HL-60 (cell line): ENCODE measurements at regions not wholly inside any gene's neighbourhood (a gene's known extent, or its start where the extent isn't known, plus 50 kb on each side); places are given as distances from the start of the nearest gene placed in this dataset.

Source experiments
- DNase-seq, 2 experiments: peaks; one replicate each; pipeline ENCODE4 v3.0.0-alpha.2; 2010 to 2020; ENCODE audit warnings: low read depth in 1 of 2, low spot score in 1 of 2
- H3K27ac ChIP-seq: fragments of 250-450 bp; sonication (Bioruptor Pico); replicated peaks from 2 replicates; pipeline ENCODE4 v1.5.1; 2020; ENCODE audit warnings: mild to moderate bottlenecking, moderate library complexity
- H3K27me3 ChIP-seq: fragments of 250-450 bp; sonication (Bioruptor Pico); 2 replicates; pipeline ENCODE4 v1.5.1; 2021; ENCODE audit warnings: mild to moderate bottlenecking, moderate library complexity; ENCODE audit not compliant: insufficient read depth, poor library complexity, severe bottlenecking
- H3K4me3 ChIP-seq: replicated peaks from 2 replicates; pipeline ENCODE4 v1.5.1; 2011; ENCODE audit warnings: mild to moderate bottlenecking, control low read depth, low read length; ENCODE audit not compliant: insufficient read depth
- CTCF ChIP-seq: IDR thresholded peaks from one replicate; pipeline ENCODE4 v1.5.1; 2011; ENCODE audit warnings: low read length, control low read depth, inconsistent platforms; ENCODE audit not compliant: insufficient read depth
- GABPA ChIP-seq: IDR thresholded peaks from 2 replicates; pipeline ENCODE4 v1.6.1; 2012; ENCODE audit warnings: low read depth
- POLR2AphosphoS5 ChIP-seq: IDR thresholded peaks from 2 replicates; pipeline ENCODE4 v1.6.1; 2012; ENCODE audit warnings: low read depth
- REST ChIP-seq: IDR thresholded peaks from 2 replicates; pipeline ENCODE4 v1.6.1; 2012; ENCODE audit warnings: low read depth; ENCODE audit not compliant: insufficient replicate concordance
- SPI1 ChIP-seq: IDR thresholded peaks from 2 replicates; pipeline ENCODE4 v1.6.1; 2012; ENCODE audit warnings: low read depth, mild to moderate bottlenecking, borderline replicate concordance

DNA sequence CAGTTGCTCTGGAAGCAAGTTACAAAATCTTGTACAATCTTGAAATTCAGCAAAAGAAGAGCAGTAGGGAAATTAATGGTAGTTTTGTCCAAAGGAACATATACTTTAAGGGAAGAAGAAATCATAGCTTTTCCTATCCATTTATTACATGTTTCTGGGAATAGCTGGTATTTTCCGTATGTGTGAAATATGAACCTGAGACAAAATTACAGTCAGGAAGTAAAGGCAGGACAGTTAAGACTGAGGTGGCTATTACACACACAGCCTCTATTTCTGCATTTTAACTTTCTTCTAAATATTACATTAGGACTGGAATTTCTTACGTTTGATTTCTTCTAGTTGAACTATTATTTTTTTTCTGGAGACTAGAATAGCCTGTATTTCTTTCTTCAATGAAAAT is 1197.3 kb downstream of the SORCS3 start:
- no peak for DNase-seq
- H3K27ac ChIP-seq: no peak overlapping the region
- TF ChIP-seq POLR2AphosphoS5: no peak
- TF ChIP-seq GABPA: no peak
- no peak for TF ChIP-seq REST
- TF ChIP-seq SPI1: no peak
- TF ChIP-seq CTCF: no peak
- no peaks in the 10 kb centered on the region for H3K27me3 ChIP-seq
- H3K4me3 ChIP-seq: no peak overlapping the region

- DNase-seq: no peak
- no peak for TF ChIP-seq CTCF
- no peak for TF ChIP-seq REST
- no peak for TF ChIP-seq POLR2AphosphoS5
- no peak for TF ChIP-seq GABPA
- TF ChIP-seq SPI1: no peak
- Histone ChIP-seq H3K27me3 (no peaks in the 10 kb centered on the region), H3K27ac (no peak overlapping the region), H3K4me3 (no peak overlapping the region)
Measured at GRCh38 chr10:105837951-105838350, 1196.9 kb downstream of the SORCS3 start.

- Histone ChIP-seq H3K27me3 (no peaks in the 10 kb centered on the region), H3K4me3 (no peak overlapping the region), H3K27ac (no peak overlapping the region)
- no peak for DNase-seq
- no peak for TF ChIP-seq CTCF
Measured at GRCh38 chr10:105834261-105835059, 1193.4 kb downstream of the SORCS3 start.

DNA sequence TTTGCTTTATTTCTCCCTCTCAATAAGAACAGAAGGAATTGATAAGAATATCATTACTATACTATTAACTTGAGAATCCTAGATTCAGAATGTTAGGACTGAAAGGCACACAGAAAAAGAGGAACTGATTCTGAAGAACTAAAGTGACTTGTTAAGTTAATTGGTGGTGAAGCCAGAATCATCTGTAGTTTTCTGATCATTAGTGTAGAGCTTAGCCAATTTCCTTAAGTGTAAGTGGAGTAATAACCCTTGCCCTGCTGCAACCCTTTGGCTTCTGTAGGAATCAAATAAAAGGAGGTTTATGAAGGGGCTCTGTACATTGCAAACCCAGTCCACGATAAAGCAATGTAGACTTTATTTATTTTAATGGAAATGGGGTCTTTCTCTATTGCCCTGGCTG is 1186.0 kb downstream of the SORCS3 start:
- no peak for DNase-seq
- Histone ChIP-seq H3K27ac (no peak overlapping the region), H3K4me3 (no peak overlapping the region), H3K27me3 (no peaks in the 10 kb centered on the region)
- TF ChIP-seq SPI1: peak; percentile 72
- no peak for TF ChIP-seq CTCF
